ENCODE measurements at regions not wholly inside any gene's neighbourhood (a gene's known extent, or its start where the extent isn't known, plus 50 kb on each side); places are given as distances from the start of the nearest gene placed in this dataset.

- TF ChIP-seq CTCF (optimal IDR thresholded peaks at IDR 0.05 in 1 of 3, IDR thresholded peaks at IDR 0.05 in 1 of 3, conservative IDR thresholded peaks at IDR 0.05 in 1 of 3; ENCODE audit: extremely low read depth in 1 of 3, insufficient read depth in 2 of 3, low read length in 3 of 3) (no peak), EZH2 (IDR thresholded peaks at IDR 0.05; ENCODE audit: low read length) (no peak)
Observed at GRCh38 chr9:118091711-118092500, 387.7 kb downstream of the TLR4 start.
